HUES6 (cell line): ENCODE measurements at regions not wholly inside any gene's neighbourhood (a gene's known extent, or its start where the extent isn't known, plus 50 kb on each side); places are given as distances from the start of the nearest gene placed in this dataset.
"Not testable (repeated sequence)": the region's sequence is repeated elsewhere in the genome, so short reads cannot be mapped to it uniquely, and the experiment has no call there.

Experiments
- H3K27ac ChIP-seq: 2 replicates; pipeline ENCODE4 v1.7.0; 2013; ENCODE audit warnings: low read depth, mild to moderate bottlenecking, low read length, inconsistent platforms
- H3K27me3 ChIP-seq: 2 replicates; pipeline ENCODE4 v1.6.1; 2013; ENCODE audit warnings: low read length; ENCODE audit not compliant: control insufficient read depth, insufficient read depth
- H3K36me3 ChIP-seq: 2 replicates; pipeline ENCODE4 v1.6.1; 2013; ENCODE audit warnings: low read length; ENCODE audit not compliant: control insufficient read depth, insufficient read depth
- H3K4me1 ChIP-seq: 2 replicates; pipeline ENCODE4 v1.6.1; 2013; ENCODE audit warnings: low read length; ENCODE audit not compliant: control insufficient read depth, insufficient read depth
- H3K4me3 ChIP-seq: 2 replicates; pipeline ENCODE4 v1.5.1; 2013; ENCODE audit warnings: low read depth, low read length
- H3K9ac ChIP-seq: one replicate; pipeline ENCODE4 v1.6.1; 2013; ENCODE audit warnings: mild to moderate bottlenecking, low read length
- H3K9me3 ChIP-seq: 2 replicates; pipeline ENCODE4 v1.6.1; 2013; ENCODE audit warnings: low read depth, low read length; ENCODE audit not compliant: control insufficient read depth, insufficient read depth

DNA sequence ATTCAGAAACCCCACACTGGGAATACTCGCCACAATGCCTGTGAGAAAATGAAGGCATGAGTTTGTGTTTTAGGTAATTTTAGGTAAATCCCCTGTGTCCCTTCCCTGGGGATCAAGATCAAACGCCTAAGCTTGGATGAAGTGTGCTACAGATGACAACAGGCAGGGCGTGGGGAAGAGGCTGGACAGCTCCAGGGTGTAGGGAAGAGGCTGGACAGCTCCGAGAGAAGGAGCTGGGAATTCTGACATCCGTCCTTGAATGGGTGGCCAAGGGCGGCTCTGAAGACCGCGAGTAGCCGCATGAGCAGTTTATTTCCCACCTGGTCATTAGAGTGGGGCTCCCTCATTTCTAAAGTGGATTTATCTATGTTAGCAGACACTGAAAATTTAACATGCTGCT, 109.7 kb downstream of the RAMP3 start:
- peaks cover 18% of the 10 kb centered on the region; the same call in 1 of the 2 replicates for H3K27me3 ChIP-seq
- no peak overlapping the region for H3K27ac ChIP-seq
- no peaks in the 10 kb centered on the region for H3K4me1 ChIP-seq
- no peak overlapping the region for H3K9ac ChIP-seq
- no peaks in the 10 kb centered on the region for H3K9me3 ChIP-seq
- H3K4me3 ChIP-seq, result no peak overlapping the region
- no peaks in the 10 kb centered on the region for H3K36me3 ChIP-seq

DNA sequence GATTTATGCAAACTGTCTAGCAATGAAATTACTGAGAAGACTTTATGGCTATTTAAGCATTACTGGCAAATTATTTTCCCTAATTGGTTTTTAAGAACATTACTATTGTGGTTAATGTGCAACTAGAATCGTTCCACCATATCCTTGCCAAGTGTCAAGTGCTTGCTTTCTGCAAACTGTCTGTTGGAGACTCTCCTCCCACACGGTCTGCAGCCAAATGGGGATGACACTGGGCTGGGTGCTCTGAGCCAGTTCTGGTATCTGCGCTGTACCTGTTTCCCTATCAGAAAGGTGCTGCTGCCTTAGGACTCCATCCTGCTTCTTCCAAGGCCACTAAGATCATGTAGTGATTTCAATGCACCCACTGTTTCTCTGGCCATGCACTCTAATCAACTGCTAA, 110.4 kb downstream of the RAMP3 start:
- Histone ChIP-seq H3K4me3 (no peak overlapping the region), H3K9ac (no peak overlapping the region), H3K27ac (no peak overlapping the region), H3K27me3 (peaks cover 18% of the 10 kb centered on the region; the same call in 1 of the 2 replicates), H3K4me1 (no peaks in the 10 kb centered on the region), H3K9me3 (no peaks in the 10 kb centered on the region), H3K36me3 (no peaks in the 10 kb centered on the region)

DNA sequence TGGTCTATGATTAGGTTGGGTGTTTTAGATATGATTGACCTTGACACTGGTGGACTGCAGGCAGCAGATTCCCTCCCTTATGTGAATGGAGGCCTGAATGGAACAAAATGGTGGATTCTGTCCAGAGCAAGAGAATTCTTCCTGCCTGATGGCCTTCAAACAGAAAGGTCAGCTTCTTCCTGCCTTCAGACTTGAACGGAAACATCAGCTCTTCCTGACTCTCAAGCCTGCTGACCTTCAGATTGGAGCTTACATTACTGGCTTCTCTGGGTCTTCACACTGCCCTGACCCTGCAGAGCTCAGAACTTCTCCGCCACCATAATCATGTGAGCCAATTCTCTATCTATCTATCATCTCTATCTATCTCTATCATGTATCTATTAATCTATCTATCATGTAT, 111.6 kb downstream of the RAMP3 start:
- Histone ChIP-seq H3K4me3 (no peak overlapping the region), H3K27ac (no peak overlapping the region), H3K4me1 (no peaks in the 10 kb centered on the region), H3K9ac (no peak overlapping the region), H3K9me3 (no peaks in the 10 kb centered on the region), H3K27me3 (peaks cover 18% of the 10 kb centered on the region; the same call in 1 of the 2 replicates), H3K36me3 (no peaks in the 10 kb centered on the region)

DNA sequence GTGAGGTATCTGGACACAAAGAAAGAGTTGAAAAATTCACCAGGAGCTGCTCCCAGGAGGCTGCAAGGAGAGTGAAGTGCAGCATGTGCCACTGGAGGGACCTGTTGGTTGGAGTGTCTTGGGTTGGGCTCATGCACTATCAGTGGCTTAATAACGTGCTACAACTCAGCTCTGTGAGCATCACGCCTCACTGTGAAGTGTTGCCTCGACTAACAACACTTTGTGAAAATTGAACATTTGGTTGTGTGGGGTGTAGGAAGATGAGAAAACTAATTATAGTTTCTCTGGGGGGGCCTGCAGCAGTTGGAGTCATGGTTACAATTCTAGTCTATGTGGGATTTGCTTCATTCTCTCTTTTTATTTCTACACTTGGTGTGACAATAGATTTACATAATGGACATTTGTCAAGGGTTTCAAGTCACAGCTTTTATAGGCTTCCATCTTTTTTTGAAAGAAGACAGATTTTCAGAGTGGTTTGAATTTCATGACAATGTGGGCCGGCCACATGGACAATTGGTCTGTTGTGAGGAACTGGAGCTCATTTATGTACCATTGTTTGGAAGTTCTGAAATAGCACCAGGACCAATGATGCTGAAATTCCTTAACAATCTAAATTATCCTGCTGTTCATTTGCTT, 121.3 kb downstream of the RAMP3 start:
- Histone ChIP-seq H3K9ac (no peak overlapping the region), H3K4me3 (no peak overlapping the region), H3K9me3 (no peaks in the 10 kb centered on the region), H3K36me3 (no peaks in the 10 kb centered on the region), H3K27me3 (no peaks in the 10 kb centered on the region; the same call in 1 of the 2 replicates), H3K27ac (no peak overlapping the region), H3K4me1 (no peaks in the 10 kb centered on the region)

DNA sequence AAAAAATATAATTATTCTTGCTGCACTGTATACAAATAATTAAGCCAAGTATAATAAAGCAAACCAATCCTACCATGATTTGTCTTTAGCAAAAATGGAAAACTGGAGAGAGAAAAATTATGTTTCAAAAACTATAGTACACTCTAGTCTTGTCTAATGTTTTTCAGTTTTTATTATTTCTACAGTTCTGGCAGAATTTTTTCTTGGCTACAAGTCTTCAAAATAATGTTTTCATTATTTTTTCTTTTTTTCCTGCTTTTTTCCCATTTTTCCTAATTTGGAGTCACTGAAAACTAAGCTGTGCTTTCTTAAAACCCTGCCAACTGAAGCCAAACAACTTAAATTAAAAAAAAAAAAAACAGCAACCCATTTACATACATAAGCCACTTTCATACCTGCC, 132.0 kb downstream of the RAMP3 start:
- peaks cover 21% of the 10 kb centered on the region for H3K9me3 ChIP-seq
- not testable (repeated sequence) for H3K27me3 ChIP-seq

DNA sequence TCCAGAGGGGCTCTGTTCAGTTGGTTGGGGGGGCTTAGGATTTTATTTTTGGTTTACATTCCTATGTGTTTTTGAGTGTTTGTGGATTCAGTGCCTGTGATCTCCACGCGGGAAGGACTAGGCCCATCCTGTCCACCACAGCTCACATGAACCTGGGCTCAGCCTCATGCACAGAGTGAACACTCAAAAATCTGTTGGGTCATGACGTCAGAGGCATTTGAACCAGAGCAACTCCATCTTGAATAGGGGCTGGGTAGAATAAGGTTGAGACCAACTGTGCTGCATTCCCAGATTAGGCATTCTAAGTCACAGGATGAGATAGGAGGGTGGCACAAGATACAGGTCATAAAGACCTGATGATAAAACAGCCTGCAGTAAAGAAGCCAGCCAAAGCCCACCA, 133.3 kb downstream of the RAMP3 start:
- Histone ChIP-seq H3K9ac (no peak overlapping the region), H3K27me3 (no peaks in the 10 kb centered on the region), H3K27ac (no peak overlapping the region), H3K9me3 (peaks cover 21% of the 10 kb centered on the region), H3K4me1 (no peaks in the 10 kb centered on the region), H3K4me3 (no peak overlapping the region), H3K36me3 (no peaks in the 10 kb centered on the region)

More for the DNA sequence above, 132.0 kb downstream of the RAMP3 start:
- not testable (repeated sequence) for H3K4me3 ChIP-seq, H3K27ac ChIP-seq, H3K36me3 ChIP-seq, H3K9ac ChIP-seq, H3K4me1 ChIP-seq

DNA sequence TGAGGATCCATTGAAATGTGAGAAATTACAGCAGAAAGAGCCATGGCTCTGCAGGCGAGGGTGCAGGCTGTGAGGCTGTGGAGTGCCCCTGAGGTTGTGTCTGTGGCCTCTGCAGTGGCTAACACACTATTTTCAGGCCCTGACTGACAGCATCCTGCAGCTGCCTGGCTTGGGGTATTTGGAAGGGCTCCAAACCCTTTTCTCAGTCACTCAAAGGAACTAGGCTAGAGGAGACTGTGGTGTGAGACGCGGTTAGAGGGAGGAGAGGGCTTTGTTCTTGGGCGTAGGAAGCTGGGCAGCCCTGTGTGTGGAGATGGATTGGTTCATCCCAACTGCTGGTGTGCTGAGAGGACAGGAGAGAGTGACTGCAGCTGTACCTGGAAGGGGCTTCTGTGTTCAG, 134.9 kb downstream of the RAMP3 start:
- Histone ChIP-seq H3K4me3 (no peak overlapping the region), H3K36me3 (no peaks in the 10 kb centered on the region), H3K4me1 (no peaks in the 10 kb centered on the region), H3K9ac (no peak overlapping the region), H3K27me3 (no peaks in the 10 kb centered on the region), H3K27ac (no peak overlapping the region), H3K9me3 (peaks cover 17% of the 10 kb centered on the region)

DNA sequence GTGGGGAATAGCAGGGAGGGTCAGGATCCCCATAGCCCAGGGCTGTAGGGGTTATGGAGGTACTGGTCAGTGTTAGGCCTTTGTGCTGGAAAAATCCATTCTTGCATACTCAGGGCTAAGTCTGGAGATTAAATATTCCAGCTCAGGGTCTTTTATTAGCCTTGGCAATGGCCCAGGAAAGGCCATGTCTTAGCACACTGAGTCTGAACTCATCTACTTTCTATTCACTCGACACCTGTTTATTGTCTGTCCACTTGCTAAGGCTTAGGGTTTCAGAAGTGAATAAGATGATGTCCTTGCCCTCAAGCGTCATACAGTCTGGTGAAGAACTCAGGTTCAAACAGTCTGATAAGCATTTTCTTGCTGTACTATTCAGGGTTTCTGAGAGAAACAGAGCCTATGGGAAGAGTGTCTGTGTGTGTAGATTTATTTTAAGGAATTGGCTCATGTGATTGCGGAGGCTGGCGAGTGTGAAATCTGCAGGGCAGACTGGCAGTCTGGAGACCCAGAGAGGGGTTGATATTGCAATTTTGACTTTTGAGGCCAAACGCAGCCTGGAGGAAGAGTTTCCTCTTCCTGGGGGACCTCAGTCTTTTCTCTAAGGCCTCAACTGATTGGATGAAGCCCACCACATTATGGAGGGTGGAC, 135.8 kb downstream of the RAMP3 start:
- no peak overlapping the region for H3K4me3 ChIP-seq

DNA sequence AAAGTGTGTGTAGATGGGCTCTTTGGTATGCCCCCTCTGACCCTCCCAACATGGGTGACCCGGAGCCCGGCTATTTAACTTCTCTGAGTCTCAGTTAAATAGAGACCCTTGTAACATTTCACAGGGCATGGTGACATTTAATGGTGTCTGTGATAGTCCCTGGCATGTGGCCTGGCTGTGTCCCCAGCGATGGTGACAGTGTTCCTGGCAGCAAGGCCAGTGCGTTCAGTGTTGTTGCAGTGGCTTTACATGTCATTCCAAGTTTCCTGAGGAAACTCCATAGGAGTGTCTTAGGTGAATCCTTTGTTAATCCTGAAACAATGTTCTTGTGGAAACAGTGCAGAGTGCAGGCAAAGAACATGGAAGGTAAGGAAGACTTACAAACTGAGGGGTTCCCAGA, 137.0 kb downstream of the RAMP3 start:
- Histone ChIP-seq H3K4me3 (no peak overlapping the region), H3K9me3 (no peaks in the 10 kb centered on the region), H3K9ac (no peak overlapping the region), H3K27me3 (no peaks in the 10 kb centered on the region), H3K4me1 (no peaks in the 10 kb centered on the region), H3K36me3 (no peaks in the 10 kb centered on the region), H3K27ac (no peak overlapping the region)

More for the DNA sequence above, 135.8 kb downstream of the RAMP3 start:
- H3K9me3 ChIP-seq, result peaks cover 7% of the 10 kb centered on the region; the same call in 1 of the 2 replicates
- H3K9ac ChIP-seq, result no peak overlapping the region
- no peaks in the 10 kb centered on the region for H3K27me3 ChIP-seq
- H3K27ac ChIP-seq, result no peak overlapping the region
- no peaks in the 10 kb centered on the region for H3K4me1 ChIP-seq
- H3K36me3 ChIP-seq, result no peaks in the 10 kb centered on the region

DNA sequence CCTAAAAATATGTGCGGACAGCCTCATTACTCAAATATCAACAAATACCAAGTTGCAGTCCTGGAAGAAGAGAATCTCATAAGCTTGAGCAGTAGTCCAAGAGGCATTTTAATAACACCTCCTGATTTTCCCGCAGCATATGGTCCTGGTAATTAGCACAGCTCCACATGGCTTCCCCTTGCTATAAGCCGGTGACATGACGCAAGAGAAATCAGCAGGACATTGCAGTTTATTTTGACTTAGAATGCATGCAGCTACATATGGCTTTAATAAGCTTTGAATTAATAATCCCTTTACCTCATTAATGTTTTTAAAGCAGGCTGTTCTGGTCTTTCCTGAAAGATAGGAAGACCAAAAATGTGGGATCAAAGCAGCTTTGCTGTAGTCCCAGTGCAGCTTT, 137.6 kb downstream of the RAMP3 start:
- no peak overlapping the region for H3K9ac ChIP-seq
- no peaks in the 10 kb centered on the region for H3K27me3 ChIP-seq
- no peaks in the 10 kb centered on the region for H3K9me3 ChIP-seq
- no peaks in the 10 kb centered on the region for H3K36me3 ChIP-seq
- H3K27ac ChIP-seq, result no peak overlapping the region
- no peak overlapping the region for H3K4me3 ChIP-seq
- H3K4me1 ChIP-seq, result no peaks in the 10 kb centered on the region

DNA sequence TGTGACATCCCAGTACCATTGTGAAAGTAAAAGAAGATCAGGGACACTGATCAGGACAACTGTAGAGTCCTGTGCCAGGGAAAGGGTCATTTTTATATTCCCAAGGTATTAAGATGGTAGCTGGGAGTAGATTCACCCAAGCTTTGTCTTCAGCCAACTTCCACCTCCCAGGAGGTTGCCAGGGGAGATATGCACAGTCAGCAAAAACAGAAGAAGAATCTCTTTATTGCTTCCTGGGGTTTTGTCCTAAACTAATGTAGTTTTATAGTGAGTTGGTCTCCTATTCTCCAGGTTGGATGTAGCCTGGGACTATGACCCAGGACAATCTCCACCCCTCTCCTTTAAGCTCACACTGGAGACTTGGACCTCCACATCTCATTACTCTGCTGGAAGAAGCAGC, 139.2 kb downstream of the RAMP3 start:
- Histone ChIP-seq H3K4me1 (no peaks in the 10 kb centered on the region), H3K4me3 (no peak overlapping the region), H3K9ac (no peak overlapping the region), H3K27me3 (no peaks in the 10 kb centered on the region), H3K36me3 (no peaks in the 10 kb centered on the region), H3K27ac (no peak overlapping the region), H3K9me3 (no peaks in the 10 kb centered on the region)
